Activated CD4-positive, alpha-beta memory T cell treated with anti-CD3 and anti-CD28 coated beads for 36 hours (primary cell): ENCODE measurements at regions not wholly inside any gene's neighbourhood (a gene's known extent, or its start where the extent isn't known, plus 50 kb on each side); places are given as distances from the start of the nearest gene placed in this dataset.

Experiments used
- CTCF ChIA-PET: fragments of 350-600 bp; sonication (Branson Sonifier 250); formaldehyde crosslinking; loops from one replicate; lab custom pipeline; 2021; ENCODE audit warnings: antibody characterized with exemption, inconsistent platforms; lab: Charles Lee
- POLR2A ChIA-PET: fragments of 350-600 bp; sonication (Branson Sonifier 250); formaldehyde crosslinking; loops from one replicate; lab custom pipeline; 2021; ENCODE audit warnings: antibody characterized with exemption; lab: Charles Lee
- DNase-seq: peaks from one replicate; pipeline ENCODE4 v3.0.0-alpha.2; 2020
- H3K27ac Mint-ChIP-seq: one replicate; pipeline ENCODE4 v1.8.0; 2021; ENCODE audit warnings: mixed read lengths
- H3K27me3 Mint-ChIP-seq: one replicate; pipeline ENCODE4 v1.8.0; 2021; ENCODE audit warnings: mixed read lengths
- H3K36me3 Mint-ChIP-seq: one replicate; pipeline ENCODE4 v1.8.0; 2021; ENCODE audit warnings: mixed read lengths
- H3K4me1 Mint-ChIP-seq: one replicate; pipeline ENCODE4 v1.8.0; 2021; ENCODE audit warnings: low read depth, mixed read lengths
- H3K4me3 Mint-ChIP-seq: one replicate; pipeline ENCODE4 v1.8.0; 2021; ENCODE audit warnings: mild to moderate bottlenecking, mixed read lengths
- H3K9me3 Mint-ChIP-seq: one replicate; pipeline ENCODE4 v1.8.0; 2021; ENCODE audit warnings: mixed read lengths
- intact Hi-C: fragments of 100-400 bp; cut with micrococcal nuclease; formaldehyde crosslinking; loops from one replicate; pipeline ENCODE4 v1.15.1; 2023

DNA sequence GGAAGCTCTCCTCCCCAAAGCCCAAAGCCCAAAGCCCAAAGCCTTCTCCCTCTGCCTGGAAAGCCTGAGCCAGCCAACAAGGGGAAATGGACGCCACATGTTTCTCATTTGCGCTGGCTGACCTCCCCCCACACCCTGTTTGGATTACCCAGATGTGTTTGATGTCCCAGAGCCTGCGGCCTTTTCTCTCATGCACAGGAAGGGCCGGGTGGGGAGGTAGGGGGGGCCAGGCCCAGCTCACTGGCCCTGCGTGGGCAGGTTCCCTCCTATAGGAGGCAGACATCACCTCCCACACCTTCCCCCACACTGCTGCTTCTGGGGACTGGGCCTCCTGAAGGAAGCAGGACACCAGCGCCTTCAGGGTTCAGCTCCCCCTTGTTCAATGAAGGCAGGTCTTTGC is 116.3 kb downstream of the NAV1 start:
- no peak overlapping the region for H3K4me3 Mint-ChIP-seq
- DNase-seq: no peak

DNA sequence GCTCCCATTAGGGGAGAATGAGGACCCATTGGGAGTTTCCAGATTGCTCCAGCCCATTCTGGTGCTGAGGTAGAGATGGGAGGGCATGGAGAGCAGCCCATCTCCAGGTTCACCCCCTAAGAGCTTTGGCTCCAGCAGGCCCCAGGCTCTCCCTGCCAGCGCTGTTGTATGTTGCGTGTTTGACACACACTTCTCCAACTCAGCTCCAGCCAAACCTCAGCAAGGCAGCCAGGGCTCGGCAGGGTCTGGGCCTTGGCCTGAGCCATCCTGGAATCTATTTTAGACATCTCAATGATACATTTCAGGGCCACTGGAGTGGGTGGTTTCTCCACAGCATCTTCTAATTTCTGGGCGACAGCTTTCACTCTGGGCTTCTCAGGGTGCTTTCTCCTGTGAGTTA is 117.0 kb downstream of the NAV1 start:
- Mint-ChIP-seq H3K36me3 (no peaks in the 10 kb centered on the region), H3K4me1 (no peaks in the 10 kb centered on the region), H3K9me3 (no peaks in the 10 kb centered on the region), H3K27ac (no peak overlapping the region), H3K27me3 (peaks cover 5% of the 10 kb centered on the region), H3K4me3 (no peak overlapping the region)
- intact Hi-C loops: no loop called here
- CTCF ChIA-PET: no interaction called here
- POLR2A ChIA-PET: no interaction called here
- no peak for DNase-seq

More for the DNA sequence above, 116.3 kb downstream of the NAV1 start:
- Mint-ChIP-seq H3K27me3 (peaks cover 10% of the 10 kb centered on the region), H3K4me1 (no peaks in the 10 kb centered on the region), H3K36me3 (no peaks in the 10 kb centered on the region), H3K9me3 (no peaks in the 10 kb centered on the region), H3K27ac (no peak overlapping the region)
- ChIA-PET POLR2A (no interaction called here), CTCF (no interaction called here)
- intact Hi-C loops: no loop called here

- Mint-ChIP-seq H3K36me3 (no peaks in the 10 kb centered on the region), H3K4me1 (no peaks in the 10 kb centered on the region), H3K9me3 (no peaks in the 10 kb centered on the region), H3K4me3 (no peak overlapping the region), H3K27ac (no peak overlapping the region), H3K27me3 (peaks cover 3% of the 10 kb centered on the region)
- CTCF ChIA-PET: no interaction called here
- intact Hi-C loops: no loop called here
- POLR2A ChIA-PET: no interaction called here
- DNase-seq: no peak
Observed at GRCh38 chr1:201656311-201657032, 117.5 kb downstream of the NAV1 start.

- H3K4me1 Mint-ChIP-seq: no peaks in the 10 kb centered on the region
- ChIA-PET POLR2A (no interaction called here), CTCF (no interaction called here)
- H3K36me3 Mint-ChIP-seq: no peaks in the 10 kb centered on the region
- no peak for DNase-seq
- intact Hi-C loops: no loop called here
- H3K4me3 Mint-ChIP-seq: no peak overlapping the region
- H3K9me3 Mint-ChIP-seq: no peaks in the 10 kb centered on the region
- H3K27ac Mint-ChIP-seq: no peak overlapping the region
- H3K27me3 Mint-ChIP-seq: no peaks in the 10 kb centered on the region
Observed at GRCh38 chr1:201659572-201659971, 120.6 kb downstream of the NAV1 start.

- Mint-ChIP-seq H3K36me3 (no peaks in the 10 kb centered on the region), H3K27ac (no peak overlapping the region), H3K4me3 (no peak overlapping the region)
Observed at GRCh38 chr1:201660931-201661822, 122.2 kb downstream of the NAV1 start.

DNA sequence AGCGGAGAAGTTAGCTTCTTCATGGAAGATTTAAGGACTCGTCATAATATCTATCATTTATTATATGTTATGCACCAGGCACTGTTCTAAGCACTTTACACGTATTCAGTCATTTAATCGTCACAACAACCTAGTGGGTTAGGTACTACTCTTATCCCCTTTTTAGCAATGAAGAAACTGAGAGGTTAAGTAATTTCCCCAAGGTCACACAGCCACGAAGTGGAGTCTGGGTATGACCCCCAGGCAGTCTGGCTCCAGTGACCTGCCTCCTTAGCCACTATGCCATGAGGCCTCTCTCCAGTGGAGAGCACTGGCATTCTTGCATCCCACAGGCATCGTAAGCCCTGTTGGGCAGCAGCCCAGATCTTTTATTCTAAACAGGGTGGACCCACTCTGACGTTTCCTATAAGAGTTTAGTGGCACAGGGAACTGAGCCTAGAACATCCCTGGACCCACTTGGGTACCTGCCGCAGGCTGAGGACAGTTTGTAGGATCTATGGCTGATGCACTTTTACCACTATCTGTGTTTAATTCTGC is 123.0 kb downstream of the NAV1 start:
- POLR2A ChIA-PET: no interaction called here
- DNase-seq: no peak
- intact Hi-C loops: no loop called here
- no peaks in the 10 kb centered on the region for H3K27me3 Mint-ChIP-seq
- H3K9me3 Mint-ChIP-seq: no peaks in the 10 kb centered on the region
- CTCF ChIA-PET: no interaction called here
- H3K4me3 Mint-ChIP-seq: no peak overlapping the region
- no peak overlapping the region for H3K27ac Mint-ChIP-seq
- no peaks in the 10 kb centered on the region for H3K36me3 Mint-ChIP-seq
- H3K4me1 Mint-ChIP-seq: no peaks in the 10 kb centered on the region

More at GRCh38 chr1:201660931-201661822, 122.2 kb downstream of the NAV1 start:
- no peak for DNase-seq
- ChIA-PET POLR2A (no interaction called here), CTCF (no interaction called here)
- intact Hi-C loops: no loop called here
- H3K27me3 Mint-ChIP-seq: no peaks in the 10 kb centered on the region
- H3K9me3 Mint-ChIP-seq: no peaks in the 10 kb centered on the region
- H3K4me1 Mint-ChIP-seq: no peaks in the 10 kb centered on the region

GRCh38 chr1:201662646-201663045 is 123.7 kb downstream of the NAV1 start:
- H3K27ac Mint-ChIP-seq: no peak overlapping the region
- CTCF ChIA-PET: interaction anchor here (0.6 kb wide), 1 partner anchor 214 kb away, joined by 3 read pairs; no protein-coding TSS in a partner anchor

DNA sequence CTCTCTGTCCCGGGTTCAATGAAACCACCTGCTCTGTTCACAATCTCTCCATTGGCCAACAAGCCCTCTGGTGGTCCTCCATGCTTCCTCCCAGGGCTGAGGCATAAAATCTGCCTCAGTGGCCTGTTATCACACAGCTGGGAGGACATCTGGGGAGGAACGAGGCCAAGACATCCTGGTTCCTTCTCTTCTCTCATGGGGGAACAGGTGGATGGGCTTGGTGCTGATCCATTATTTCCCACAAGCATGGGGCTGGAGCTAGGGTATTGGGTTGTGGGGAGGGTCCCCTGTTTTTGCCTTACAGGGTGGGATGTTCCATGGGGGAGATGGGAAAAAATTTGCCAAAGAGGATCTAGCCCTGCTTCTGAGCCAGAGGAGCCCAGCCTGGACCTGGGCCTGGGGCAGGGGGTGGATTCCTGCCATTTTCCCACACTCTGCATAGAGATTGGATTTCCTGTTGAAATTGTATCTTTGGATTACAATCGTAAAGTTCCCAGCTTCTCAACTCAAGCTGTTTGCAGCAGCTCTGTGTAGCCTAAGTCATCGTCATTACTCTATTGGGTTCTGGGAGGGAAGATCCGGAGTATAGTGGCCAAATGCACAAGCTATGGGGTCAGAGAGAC is 124.7 kb downstream of the NAV1 start:
- Mint-ChIP-seq H3K27me3 (no peaks in the 10 kb centered on the region), H3K9me3 (no peaks in the 10 kb centered on the region), H3K27ac (no peak overlapping the region), H3K4me3 (no peak overlapping the region), H3K36me3 (no peaks in the 10 kb centered on the region), H3K4me1 (no peaks in the 10 kb centered on the region)
- intact Hi-C loops: no loop called here
- CTCF ChIA-PET: interaction anchor here (0.6 kb wide), 1 partner anchor 215 kb away, joined by 3 read pairs; no protein-coding TSS in a partner anchor
- no peak for DNase-seq
- POLR2A ChIA-PET: no interaction called here

More at GRCh38 chr1:201662646-201663045, 123.7 kb downstream of the NAV1 start:
- intact Hi-C loops: no loop called here
- Mint-ChIP-seq H3K27me3 (no peaks in the 10 kb centered on the region), H3K4me3 (no peak overlapping the region), H3K9me3 (no peaks in the 10 kb centered on the region), H3K36me3 (no peaks in the 10 kb centered on the region), H3K4me1 (no peaks in the 10 kb centered on the region)
- POLR2A ChIA-PET: no interaction called here
- DNase-seq: no peak

DNA sequence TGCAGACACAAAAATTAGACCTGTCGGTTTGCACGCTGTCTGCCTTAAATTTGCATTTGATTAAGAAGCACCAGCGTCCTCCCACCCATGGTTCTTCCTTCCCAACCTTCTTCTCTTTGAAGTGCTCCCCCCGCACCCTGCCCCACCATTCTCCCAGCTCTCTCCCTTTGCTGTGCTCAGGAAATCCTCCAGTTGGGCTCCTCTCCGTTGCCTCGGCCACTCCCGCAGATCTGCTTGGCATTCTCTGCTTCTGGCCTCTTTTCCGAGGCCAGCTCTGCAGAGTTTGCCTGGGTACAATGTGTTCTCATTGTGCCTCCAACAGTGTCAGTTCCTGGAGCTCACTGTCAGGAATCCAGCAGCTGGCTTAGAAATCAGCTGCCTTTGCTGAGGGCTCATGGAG is 126.1 kb downstream of the NAV1 start:
- Mint-ChIP-seq H3K9me3 (no peaks in the 10 kb centered on the region), H3K27me3 (peaks cover 2% of the 10 kb centered on the region), H3K4me1 (no peaks in the 10 kb centered on the region), H3K36me3 (no peaks in the 10 kb centered on the region), H3K27ac (no peak overlapping the region), H3K4me3 (no peak overlapping the region)
- no peak for DNase-seq
- ChIA-PET CTCF (no interaction called here), POLR2A (no interaction called here)
- intact Hi-C loops: no loop called here

- Mint-ChIP-seq H3K9me3 (no peaks in the 10 kb centered on the region), H3K36me3 (no peaks in the 10 kb centered on the region), H3K4me1 (no peaks in the 10 kb centered on the region), H3K27ac (no peak overlapping the region), H3K27me3 (peaks cover 2% of the 10 kb centered on the region), H3K4me3 (no peak overlapping the region)
- no peak for DNase-seq
- ChIA-PET CTCF (no interaction called here), POLR2A (no interaction called here)
- intact Hi-C loops: no loop called here
Observed at GRCh38 chr1:201666102-201666501, 127.2 kb downstream of the NAV1 start.

DNA sequence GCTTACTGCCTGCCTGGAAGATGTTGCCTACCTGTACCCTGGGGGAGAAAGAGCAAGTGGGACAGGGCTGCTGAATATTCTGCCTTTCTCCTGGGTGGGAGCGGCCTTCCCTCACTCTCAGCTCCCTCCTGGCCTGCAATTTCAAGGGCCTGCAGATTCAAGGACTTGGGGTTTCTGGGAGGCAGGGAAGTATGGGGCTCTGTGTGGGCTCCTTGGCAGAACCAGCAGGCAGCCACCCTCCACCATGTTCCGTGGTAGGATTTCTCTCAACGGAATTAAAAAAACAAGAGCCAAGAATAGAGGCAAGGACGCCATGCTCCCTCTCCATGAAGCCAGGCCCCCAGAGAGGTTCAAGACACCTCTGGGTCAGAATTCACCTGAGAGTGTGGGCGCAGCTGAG is 127.7 kb downstream of the NAV1 start:
- DNase-seq: no peak
- no peak overlapping the region for H3K27ac Mint-ChIP-seq
- intact Hi-C loops: no loop called here
- no peak overlapping the region for H3K4me3 Mint-ChIP-seq
- no peaks in the 10 kb centered on the region for H3K4me1 Mint-ChIP-seq
- ChIA-PET POLR2A (no interaction called here), CTCF (no interaction called here)
- no peaks in the 10 kb centered on the region for H3K9me3 Mint-ChIP-seq
- H3K27me3 Mint-ChIP-seq: peaks cover 2% of the 10 kb centered on the region
- no peaks in the 10 kb centered on the region for H3K36me3 Mint-ChIP-seq

- ChIA-PET POLR2A (no interaction called here), CTCF (no interaction called here)
- H3K4me3 Mint-ChIP-seq: no peak overlapping the region
- H3K9me3 Mint-ChIP-seq: no peaks in the 10 kb centered on the region
- intact Hi-C loops: no loop called here
- H3K27me3 Mint-ChIP-seq: peaks cover 2% of the 10 kb centered on the region
- no peak for DNase-seq
- no peaks in the 10 kb centered on the region for H3K36me3 Mint-ChIP-seq
- no peak overlapping the region for H3K27ac Mint-ChIP-seq
- H3K4me1 Mint-ChIP-seq: no peaks in the 10 kb centered on the region
Observed at GRCh38 chr1:201667479-201667878, 128.6 kb downstream of the NAV1 start.
